Fibroblast of lung (primary cell): ENCODE measurements at regions not wholly inside any gene's neighbourhood (a gene's known extent, or its start where the extent isn't known, plus 50 kb on each side); places are given as distances from the start of the nearest gene placed in this dataset.

Experiments
- DNase-seq, 2 donors: peaks; one replicate each; pipeline versions ENCODE4 v3.0.0 to v3.0.0-alpha.2; 2010; ENCODE audit warnings: low read depth in 2 of 2
- H2AFZ ChIP-seq: 2 replicates; pipeline ENCODE4 v1.5.1; 2012; ENCODE audit warnings: low read length, control low read depth, inconsistent platforms
- H3K27ac ChIP-seq: 2 replicates; pipeline ENCODE4 v1.5.1; 2011; ENCODE audit warnings: low read length, control low read depth; ENCODE audit not compliant: insufficient read depth
- H3K27me3 ChIP-seq: 2 replicates; pipeline ENCODE4 v1.5.1; 2011; ENCODE audit warnings: mild to moderate bottlenecking, low read length; ENCODE audit not compliant: control insufficient read depth, insufficient read depth
- H3K36me3 ChIP-seq: 2 replicates; pipeline ENCODE4 v1.5.1; 2011; ENCODE audit warnings: low read length; ENCODE audit not compliant: control insufficient read depth, insufficient read depth
- H3K4me1 ChIP-seq: 2 replicates; pipeline ENCODE4 v1.5.1; 2011; ENCODE audit warnings: low read length; ENCODE audit not compliant: control insufficient read depth, insufficient read depth; ENCODE audit errors: extremely low read depth
- H3K4me2 ChIP-seq: 2 replicates; pipeline ENCODE4 v1.5.1; 2011; ENCODE audit warnings: low read length, control low read depth; ENCODE audit not compliant: insufficient read depth; ENCODE audit errors: extremely low read depth
- H3K4me3 ChIP-seq, 4 experiments: fragments of 200-600 bp in 1 of 4; sonication (generic) in 1 of 4; replicated peaks in 1 of 4; 2 replicates each; pipeline ENCODE4 v1.5.1; 2011 to 2016; ENCODE audit warnings: low read length in 4 of 4, low read depth in 3 of 4, mild to moderate bottlenecking in 3 of 4, control low read depth in 2 of 4, inconsistent platforms in 1 of 4, mixed read lengths in 1 of 4; ENCODE audit not compliant: insufficient read depth in 1 of 4; ENCODE audit errors: control extremely low read depth in 1 of 4
- H3K79me2 ChIP-seq: 2 replicates; pipeline ENCODE4 v1.5.1; 2012; ENCODE audit warnings: mild to moderate bottlenecking, low read length, inconsistent platforms; ENCODE audit not compliant: control insufficient read depth, insufficient read depth
- H3K9ac ChIP-seq: 2 replicates; pipeline ENCODE4 v1.5.1; 2011; ENCODE audit warnings: mild to moderate bottlenecking, low read length, control low read depth; ENCODE audit not compliant: insufficient read depth
- H3K9me3 ChIP-seq: 2 replicates; pipeline ENCODE4 v1.5.1; 2012; ENCODE audit warnings: low read depth, low read length; ENCODE audit not compliant: control insufficient read depth, insufficient read depth
- H4K20me1 ChIP-seq: 2 replicates; pipeline ENCODE4 v1.5.1; 2011; ENCODE audit warnings: low read length; ENCODE audit not compliant: control insufficient read depth, insufficient read depth; ENCODE audit errors: extremely low read depth
- EZH2 ChIP-seq: IDR thresholded peaks from 2 replicates; pipeline ENCODE4 v1.5.1; 2012; ENCODE audit warnings: low read length, control low read depth, mild to moderate bottlenecking; ENCODE audit errors: missing control alignments
- TF ChIP-seq, protein P1 (sequence below), 2 donors: IDR thresholded peaks in 1 of 2; conservative IDR thresholded peaks in 1 of 2; 1 replicate in 1 of 2; 2 replicates in 1 of 2; pipeline ENCODE4 v1.5.1; 2011 to 2012; ENCODE audit warnings: low read length in 2 of 2, control low read depth in 1 of 2, inconsistent platforms in 1 of 2, low read depth in 1 of 2, mild to moderate bottlenecking in 1 of 2

DNA sequence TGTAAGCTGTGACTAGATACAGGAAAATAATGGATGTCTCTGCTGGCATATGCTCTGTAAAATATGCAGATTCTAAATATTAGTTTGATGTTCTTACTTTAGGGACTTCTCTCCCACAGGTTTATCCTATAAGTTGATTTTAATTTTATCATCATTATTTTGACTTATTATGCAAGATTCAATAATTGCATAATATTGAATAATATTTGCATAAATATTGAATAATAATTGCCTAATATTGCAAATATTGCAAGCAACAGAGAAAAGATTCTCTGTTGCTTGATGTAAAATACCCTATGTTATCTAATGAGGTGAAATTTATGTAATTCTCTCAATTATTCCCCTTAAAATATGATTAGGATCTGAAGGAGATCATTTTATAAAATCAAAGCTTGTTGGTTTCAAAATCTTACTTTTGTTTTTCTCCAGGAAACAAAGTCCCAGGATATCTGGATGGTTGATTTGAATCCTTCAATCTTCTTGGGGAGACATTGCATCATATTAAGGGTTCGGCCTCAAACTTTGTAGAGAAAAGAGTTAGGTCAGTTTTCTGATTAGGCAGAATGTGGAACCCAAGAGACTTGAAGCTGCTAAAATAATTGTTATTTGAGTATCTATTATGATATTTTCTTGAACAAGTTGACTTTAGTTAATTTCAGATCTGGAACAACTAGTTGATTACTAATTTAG is 92.8 kb upstream of the MTPN start:
- H3K9ac ChIP-seq, result no peak overlapping the region
- DNase-seq, result no peak
- H3K27me3 ChIP-seq, result no peaks in the 10 kb centered on the region

DNA sequence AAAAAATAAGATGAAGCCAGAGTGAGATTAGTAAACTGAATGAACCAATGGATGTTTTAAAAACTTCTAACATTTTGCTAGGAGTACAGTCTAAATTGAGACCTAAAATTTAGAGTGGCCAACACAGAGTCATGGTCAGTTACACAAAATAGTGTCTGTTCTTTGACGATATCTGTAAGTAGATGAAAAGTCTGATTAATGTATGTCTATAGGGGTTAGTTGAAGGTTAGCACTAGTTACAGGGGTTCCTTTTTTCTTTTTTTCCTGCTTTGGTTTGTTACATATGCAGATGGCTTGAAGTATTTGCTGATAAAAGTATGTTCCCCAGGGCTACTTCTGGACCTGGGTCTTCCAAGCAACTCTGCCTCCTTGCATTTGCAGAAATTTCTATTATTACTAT is 90.1 kb upstream of the MTPN start:
- Histone ChIP-seq H3K9me3 (no peaks in the 10 kb centered on the region), H4K20me1 (no peaks in the 10 kb centered on the region), H3K79me2 (no peaks in the 10 kb centered on the region)

More for the DNA sequence above, 92.8 kb upstream of the MTPN start:
- no peaks in the 10 kb centered on the region for H3K4me1 ChIP-seq
- no peak overlapping the region for H3K27ac ChIP-seq
- no peak overlapping the region for H3K4me3 ChIP-seq
- H3K9me3 ChIP-seq, result no peaks in the 10 kb centered on the region
- TF ChIP-seq, protein P1, sequence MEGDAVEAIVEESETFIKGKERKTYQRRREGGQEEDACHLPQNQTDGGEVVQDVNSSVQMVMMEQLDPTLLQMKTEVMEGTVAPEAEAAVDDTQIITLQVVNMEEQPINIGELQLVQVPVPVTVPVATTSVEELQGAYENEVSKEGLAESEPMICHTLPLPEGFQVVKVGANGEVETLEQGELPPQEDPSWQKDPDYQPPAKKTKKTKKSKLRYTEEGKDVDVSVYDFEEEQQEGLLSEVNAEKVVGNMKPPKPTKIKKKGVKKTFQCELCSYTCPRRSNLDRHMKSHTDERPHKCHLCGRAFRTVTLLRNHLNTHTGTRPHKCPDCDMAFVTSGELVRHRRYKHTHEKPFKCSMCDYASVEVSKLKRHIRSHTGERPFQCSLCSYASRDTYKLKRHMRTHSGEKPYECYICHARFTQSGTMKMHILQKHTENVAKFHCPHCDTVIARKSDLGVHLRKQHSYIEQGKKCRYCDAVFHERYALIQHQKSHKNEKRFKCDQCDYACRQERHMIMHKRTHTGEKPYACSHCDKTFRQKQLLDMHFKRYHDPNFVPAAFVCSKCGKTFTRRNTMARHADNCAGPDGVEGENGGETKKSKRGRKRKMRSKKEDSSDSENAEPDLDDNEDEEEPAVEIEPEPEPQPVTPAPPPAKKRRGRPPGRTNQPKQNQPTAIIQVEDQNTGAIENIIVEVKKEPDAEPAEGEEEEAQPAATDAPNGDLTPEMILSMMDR (conservative IDR thresholded peaks at IDR 0.05 in 1 of 2, IDR thresholded peaks at IDR 0.05 in 1 of 2; ENCODE audit: low read depth in 1 of 2, low read length in 2 of 2), result no peak
- no peak for TF ChIP-seq EZH2
- no peak overlapping the region for H2AFZ ChIP-seq
- no peaks in the 10 kb centered on the region for H4K20me1 ChIP-seq
- H3K4me2 ChIP-seq, result no peak overlapping the region
- H3K36me3 ChIP-seq, result no peaks in the 10 kb centered on the region
- no peaks in the 10 kb centered on the region for H3K79me2 ChIP-seq

DNA sequence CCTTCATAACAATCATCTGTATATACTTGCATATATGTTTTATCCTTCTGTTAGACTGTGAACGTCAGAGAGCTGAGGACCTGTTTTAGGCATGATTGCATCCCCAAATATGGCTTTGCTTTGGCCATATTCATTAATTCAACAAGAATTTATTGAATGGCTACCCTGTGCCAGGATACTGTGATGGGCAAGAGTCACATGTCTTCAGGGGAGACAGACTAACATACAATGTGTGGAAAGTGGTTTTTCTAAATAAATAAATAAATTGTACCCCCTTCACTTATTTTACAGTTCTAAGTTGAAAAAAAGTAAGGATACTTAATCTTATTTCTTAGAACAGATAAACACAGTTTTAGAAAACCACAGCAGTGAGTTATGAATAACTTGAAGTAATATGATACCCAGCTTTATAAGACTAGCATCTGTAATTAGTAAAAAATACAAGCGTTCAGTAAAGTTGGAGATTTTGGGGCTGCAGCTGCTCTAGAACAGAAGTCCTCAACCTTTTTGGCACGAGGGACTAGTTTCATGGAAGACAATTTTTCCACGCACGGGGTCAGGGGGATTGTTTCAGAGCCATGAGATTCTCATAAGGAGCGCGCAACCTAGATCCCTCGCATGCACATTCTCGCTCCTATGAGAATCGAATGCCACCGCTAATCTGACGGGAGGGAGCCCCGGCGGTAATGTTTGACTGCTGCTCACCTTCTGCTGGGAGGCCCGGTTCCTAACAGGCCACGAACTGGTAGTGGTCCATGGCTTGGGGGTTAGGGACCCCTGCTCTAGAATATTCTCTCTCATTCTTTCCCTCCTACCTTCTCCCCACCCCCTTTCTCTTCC is 89.4 kb upstream of the MTPN start:
- DNase-seq, result no peak
- Histone ChIP-seq H3K79me2 (no peaks in the 10 kb centered on the region), H3K27ac (no peak overlapping the region), H3K4me3 (no peak overlapping the region), H2AFZ (no peak overlapping the region), H3K9ac (no peak overlapping the region), H3K4me1 (no peaks in the 10 kb centered on the region), H4K20me1 (no peaks in the 10 kb centered on the region), H3K9me3 (no peaks in the 10 kb centered on the region), H3K36me3 (no peaks in the 10 kb centered on the region), H3K27me3 (no peaks in the 10 kb centered on the region), H3K4me2 (no peak overlapping the region)
- TF ChIP-seq, protein P1 (conservative IDR thresholded peaks at IDR 0.05 in 1 of 2, IDR thresholded peaks at IDR 0.05 in 1 of 2; ENCODE audit: low read depth in 1 of 2, low read length in 2 of 2), result no peak
- TF ChIP-seq EZH2, result no peak

More for the DNA sequence above, 90.1 kb upstream of the MTPN start:
- Histone ChIP-seq H3K27ac (no peak overlapping the region), H3K4me3 (no peak overlapping the region), H3K4me1 (no peaks in the 10 kb centered on the region), H3K4me2 (no peak overlapping the region), H3K9ac (no peak overlapping the region), H3K36me3 (no peaks in the 10 kb centered on the region), H3K27me3 (no peaks in the 10 kb centered on the region), H2AFZ (no peak overlapping the region)
- TF ChIP-seq, protein P1 (conservative IDR thresholded peaks at IDR 0.05 in 1 of 2, IDR thresholded peaks at IDR 0.05 in 1 of 2; ENCODE audit: low read depth in 1 of 2, low read length in 2 of 2), result no peak
- TF ChIP-seq EZH2, result no peak
- no peak for DNase-seq
